Vagina (tissue), 2 donors: ENCODE measurements at regions not wholly inside any gene's neighbourhood (a gene's known extent, or its start where the extent isn't known, plus 50 kb on each side); places are given as distances from the start of the nearest gene placed in this dataset.

ENCODE experiments used
- POLR2A ChIP-seq, 2 donors: fragments of 450-650 bp; IDR thresholded peaks; one replicate each; pipeline ENCODE4 v1.6.1; 2017; ENCODE audit warnings: antibody characterized with exemption in 2 of 2, mild to moderate bottlenecking in 2 of 2, moderate library complexity in 2 of 2
- POLR2AphosphoS5 ChIP-seq, 2 donors: sonication (generic); formaldehyde crosslinking; IDR thresholded peaks; one replicate each; pipeline ENCODE4 v1.9.0; 2017; ENCODE audit warnings: antibody characterized with exemption in 2 of 2, mild to moderate bottlenecking in 2 of 2, low read depth in 1 of 2; ENCODE audit not compliant: insufficient read depth in 1 of 2
- TF ChIP-seq, protein P1 (sequence below), 3 experiments: fragments of 450-650 bp in 2 of 3; fragments of 200-600 bp in 1 of 3; sonication (generic) in 1 of 3; IDR thresholded peaks; one replicate each; pipeline ENCODE4 v1.5.1; 2017 to 2019; ENCODE audit warnings: antibody characterized with exemption in 3 of 3, mild to moderate bottlenecking in 2 of 3, moderate library complexity in 2 of 3

- TF ChIP-seq, protein P1, sequence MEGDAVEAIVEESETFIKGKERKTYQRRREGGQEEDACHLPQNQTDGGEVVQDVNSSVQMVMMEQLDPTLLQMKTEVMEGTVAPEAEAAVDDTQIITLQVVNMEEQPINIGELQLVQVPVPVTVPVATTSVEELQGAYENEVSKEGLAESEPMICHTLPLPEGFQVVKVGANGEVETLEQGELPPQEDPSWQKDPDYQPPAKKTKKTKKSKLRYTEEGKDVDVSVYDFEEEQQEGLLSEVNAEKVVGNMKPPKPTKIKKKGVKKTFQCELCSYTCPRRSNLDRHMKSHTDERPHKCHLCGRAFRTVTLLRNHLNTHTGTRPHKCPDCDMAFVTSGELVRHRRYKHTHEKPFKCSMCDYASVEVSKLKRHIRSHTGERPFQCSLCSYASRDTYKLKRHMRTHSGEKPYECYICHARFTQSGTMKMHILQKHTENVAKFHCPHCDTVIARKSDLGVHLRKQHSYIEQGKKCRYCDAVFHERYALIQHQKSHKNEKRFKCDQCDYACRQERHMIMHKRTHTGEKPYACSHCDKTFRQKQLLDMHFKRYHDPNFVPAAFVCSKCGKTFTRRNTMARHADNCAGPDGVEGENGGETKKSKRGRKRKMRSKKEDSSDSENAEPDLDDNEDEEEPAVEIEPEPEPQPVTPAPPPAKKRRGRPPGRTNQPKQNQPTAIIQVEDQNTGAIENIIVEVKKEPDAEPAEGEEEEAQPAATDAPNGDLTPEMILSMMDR (IDR thresholded peaks at IDR 0.05): no peak
- TF ChIP-seq POLR2A (IDR thresholded peaks at IDR 0.05): no peak
- TF ChIP-seq POLR2AphosphoS5 (IDR thresholded peaks at IDR 0.05; ENCODE audit: insufficient read depth in 1 of 2, low read depth in 1 of 2): no peak
Observed at GRCh38 chr12:114218136-114218535, 187.8 kb downstream of the TBX5 start.
